Loucy (cell line): ENCODE measurements at regions not wholly inside any gene's neighbourhood (a gene's known extent, or its start where the extent isn't known, plus 50 kb on each side); places are given as distances from the start of the nearest gene placed in this dataset.

Experiments used
- H2AFZ ChIP-seq: fragments of 200-600 bp; sonication (generic); 2 replicates; pipeline ENCODE4 v1.6.0; 2016; ENCODE audit warnings: antibody characterized with exemption, mild to moderate bottlenecking, low read length, moderate library complexity
- H3F3A ChIP-seq: fragments of 200-600 bp; 2 replicates; pipeline ENCODE4 v1.6.0; 2016; ENCODE audit warnings: antibody characterized with exemption, low read depth, mild to moderate bottlenecking
- H3K27me3 ChIP-seq: fragments of 200-600 bp; sonication (generic); 2 replicates; pipeline ENCODE4 v1.6.1; 2014; ENCODE audit warnings: low read length, mild to moderate bottlenecking; ENCODE audit not compliant: insufficient read depth, poor library complexity, severe bottlenecking
- H3K36me3 ChIP-seq: fragments of 200-600 bp; sonication (generic); 2 replicates; pipeline ENCODE4 v1.6.1; 2016; ENCODE audit warnings: low read length; ENCODE audit not compliant: insufficient read depth
- H3K4me1 ChIP-seq: fragments of 200-600 bp; sonication (generic); 2 replicates; pipeline ENCODE4 v1.5.1; 2014; ENCODE audit warnings: low read length, mild to moderate bottlenecking; ENCODE audit not compliant: insufficient read depth, poor library complexity, severe bottlenecking
- H3K4me2 ChIP-seq: fragments of 200-600 bp; sonication (generic); 2 replicates; pipeline ENCODE4 v1.6.0; 2014; ENCODE audit warnings: antibody characterized with exemption, low read length, low read depth, mild to moderate bottlenecking; ENCODE audit not compliant: poor library complexity, severe bottlenecking
- H3K4me3 ChIP-seq: fragments of 200-600 bp; sonication (generic); 2 replicates; pipeline ENCODE4 v1.5.1; 2014; ENCODE audit warnings: low read length, mild to moderate bottlenecking, mixed read lengths; ENCODE audit not compliant: poor library complexity, severe bottlenecking
- H3K79me2 ChIP-seq: fragments of 200-600 bp; sonication (generic); 2 replicates; pipeline ENCODE4 v1.6.1; 2014; ENCODE audit warnings: low read length; ENCODE audit not compliant: insufficient read depth
- H3K9ac ChIP-seq: fragments of 200-600 bp; sonication (generic); 2 replicates; pipeline ENCODE4 v1.6.0; 2014; ENCODE audit warnings: mild to moderate bottlenecking, low read depth, low read length, moderate library complexity; ENCODE audit not compliant: poor library complexity, severe bottlenecking
- H3K9me2 ChIP-seq: fragments of 200-600 bp; sonication (generic); replicated peaks from 2 replicates; pipeline ENCODE4 v1.6.1; 2016; ENCODE audit warnings: low read depth, low read length, mixed read lengths
- H3K9me3 ChIP-seq: fragments of 200-600 bp; sonication (generic); 2 replicates; pipeline ENCODE4 v1.6.1; 2014; ENCODE audit warnings: mild to moderate bottlenecking, antibody characterized with exemption, low read length, low read depth; ENCODE audit not compliant: insufficient read depth
- H4K20me1 ChIP-seq: fragments of 200-600 bp; sonication (generic); 2 replicates; pipeline ENCODE4 v1.6.0; 2014; ENCODE audit warnings: antibody characterized with exemption, low read length, mild to moderate bottlenecking; ENCODE audit not compliant: insufficient read depth, poor library complexity, severe bottlenecking
- EZH2phosphoT487 ChIP-seq: fragments of 200-600 bp; IDR thresholded peaks from 2 replicates; pipeline ENCODE4 v1.6.1; 2018; ENCODE audit warnings: antibody characterized with exemption, mild to moderate bottlenecking, moderate library complexity, borderline replicate concordance

GRCh38 chr13:29901710-29902631 lies 51.6 kb upstream of the UBL3 start:
- no peak for TF ChIP-seq EZH2phosphoT487
- H3K4me1 ChIP-seq: peaks cover 26% of the 10 kb centered on the region
- H3K27me3 ChIP-seq: no peaks in the 10 kb centered on the region
- peak overlapping the region; percentile 13 for H3K9ac ChIP-seq
- H3K4me3 ChIP-seq: peak overlapping the region; percentile 66
- no peaks in the 10 kb centered on the region for H3F3A ChIP-seq
- H4K20me1 ChIP-seq: no peaks in the 10 kb centered on the region
- no peaks in the 10 kb centered on the region; the same call in 1 of the 2 replicates for H3K9me3 ChIP-seq
- H3K9me2 ChIP-seq: no peaks in the 10 kb centered on the region
- H3K79me2 ChIP-seq: no peaks in the 10 kb centered on the region
- no peaks in the 10 kb centered on the region for H3K36me3 ChIP-seq
- H3K4me2 ChIP-seq: peak overlapping the region; percentile 81
- peak overlapping the region; percentile 44; the same call in 1 of the 2 replicates for H2AFZ ChIP-seq
